A673 (cell line): ENCODE measurements at regions not wholly inside any gene's neighbourhood (a gene's known extent, or its start where the extent isn't known, plus 50 kb on each side); places are given as distances from the start of the nearest gene placed in this dataset.

Experiments used
- EZH2 ChIP-seq: fragments of 200-600 bp; sonication (generic); IDR thresholded peaks from 2 replicates; pipeline ENCODE4 v1.6.1; 2017; ENCODE audit warnings: borderline replicate concordance, low read depth, mild to moderate bottlenecking, mixed read lengths, antibody characterized with exemption, low read length; ENCODE audit not compliant: poor library complexity, severe bottlenecking
- TF ChIP-seq, protein P1 (sequence below): fragments of 300-800, 200-600 bp; sonication (generic); conservative IDR thresholded peaks from 2 replicates; pipeline ENCODE4 v1.5.1; 2017; ENCODE audit warnings: low read depth, mild to moderate bottlenecking, antibody characterized with exemption, low read length, moderate library complexity, mixed read lengths

DNA sequence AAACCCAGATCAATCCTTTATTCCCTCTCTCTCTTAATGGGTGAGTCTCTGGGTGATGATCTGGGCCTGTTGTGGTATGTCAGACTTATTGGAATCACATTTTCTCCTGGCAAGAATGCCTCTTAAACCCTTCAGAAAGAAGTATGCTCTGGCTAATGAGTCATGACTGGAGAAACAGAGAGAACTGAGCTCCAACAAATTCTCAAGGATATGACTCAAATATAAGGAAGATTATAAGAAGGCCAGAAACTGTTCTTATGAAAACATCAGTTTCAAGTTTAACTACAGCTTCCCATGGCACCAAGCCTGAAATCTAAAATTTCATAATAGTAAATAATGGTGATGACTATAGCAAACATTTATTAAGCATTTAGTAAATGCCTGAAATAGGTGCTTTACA, 83.9 kb downstream of the OR5AK2 start:
- TF ChIP-seq, protein P1, sequence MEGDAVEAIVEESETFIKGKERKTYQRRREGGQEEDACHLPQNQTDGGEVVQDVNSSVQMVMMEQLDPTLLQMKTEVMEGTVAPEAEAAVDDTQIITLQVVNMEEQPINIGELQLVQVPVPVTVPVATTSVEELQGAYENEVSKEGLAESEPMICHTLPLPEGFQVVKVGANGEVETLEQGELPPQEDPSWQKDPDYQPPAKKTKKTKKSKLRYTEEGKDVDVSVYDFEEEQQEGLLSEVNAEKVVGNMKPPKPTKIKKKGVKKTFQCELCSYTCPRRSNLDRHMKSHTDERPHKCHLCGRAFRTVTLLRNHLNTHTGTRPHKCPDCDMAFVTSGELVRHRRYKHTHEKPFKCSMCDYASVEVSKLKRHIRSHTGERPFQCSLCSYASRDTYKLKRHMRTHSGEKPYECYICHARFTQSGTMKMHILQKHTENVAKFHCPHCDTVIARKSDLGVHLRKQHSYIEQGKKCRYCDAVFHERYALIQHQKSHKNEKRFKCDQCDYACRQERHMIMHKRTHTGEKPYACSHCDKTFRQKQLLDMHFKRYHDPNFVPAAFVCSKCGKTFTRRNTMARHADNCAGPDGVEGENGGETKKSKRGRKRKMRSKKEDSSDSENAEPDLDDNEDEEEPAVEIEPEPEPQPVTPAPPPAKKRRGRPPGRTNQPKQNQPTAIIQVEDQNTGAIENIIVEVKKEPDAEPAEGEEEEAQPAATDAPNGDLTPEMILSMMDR, result no peak
- TF ChIP-seq EZH2, result no peak
